ENCODE measurements at regions not wholly inside any gene's neighbourhood (a gene's known extent, or its start where the extent isn't known, plus 50 kb on each side); places are given as distances from the start of the nearest gene placed in this dataset.
A peak's percentile ranks its signal among the peaks of the same experiment; 100 is the strongest.

- TF ChIP-seq TCF12 (IDR thresholded peaks at IDR 0.05; ENCODE audit: low read depth), result no peak
- TF ChIP-seq YY1 (IDR thresholded peaks at IDR 0.05; ENCODE audit: low read depth), result no peak
Measured at GRCh38 chr7:12889391-12889790, 202.0 kb downstream of the ARL4A start.

DNA sequence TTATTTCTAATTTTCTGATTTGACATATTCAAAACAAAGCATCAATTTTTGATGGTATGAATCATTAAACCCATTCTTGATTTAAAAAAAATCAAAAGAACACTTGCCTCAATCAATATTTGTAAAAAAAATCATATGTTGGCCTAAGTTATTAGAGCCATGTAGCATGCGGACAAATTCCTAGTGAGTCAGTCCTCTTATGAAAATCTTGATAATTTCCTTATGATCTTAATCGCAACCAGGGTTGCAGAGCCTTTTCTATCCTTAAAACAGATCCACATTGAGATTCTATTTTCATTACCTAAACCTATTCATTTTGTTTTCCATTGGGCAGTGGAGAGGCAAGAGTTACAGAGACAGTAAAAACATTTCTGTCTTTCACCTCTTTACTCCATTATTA, 203.2 kb downstream of the ARL4A start:
- TF ChIP-seq YY1 (IDR thresholded peaks at IDR 0.05; ENCODE audit: low read depth), result no peak
- TF ChIP-seq EP300 (IDR thresholded peaks at IDR 0.05; ENCODE audit: borderline replicate concordance), result no peak
- no peak for TF ChIP-seq CREB1 (IDR thresholded peaks at IDR 0.05; ENCODE audit: low read depth)
- no peak for TF ChIP-seq TAF1 (IDR thresholded peaks at IDR 0.05; ENCODE audit: low read depth)
- TF ChIP-seq EGR1 (IDR thresholded peaks at IDR 0.05), result no peak
- TF ChIP-seq NFIC (IDR thresholded peaks at IDR 0.05), result no peak
- TF ChIP-seq FOXM1 (IDR thresholded peaks at IDR 0.05; ENCODE audit: borderline replicate concordance, low read depth), result no peak
- TF ChIP-seq, protein P1, sequence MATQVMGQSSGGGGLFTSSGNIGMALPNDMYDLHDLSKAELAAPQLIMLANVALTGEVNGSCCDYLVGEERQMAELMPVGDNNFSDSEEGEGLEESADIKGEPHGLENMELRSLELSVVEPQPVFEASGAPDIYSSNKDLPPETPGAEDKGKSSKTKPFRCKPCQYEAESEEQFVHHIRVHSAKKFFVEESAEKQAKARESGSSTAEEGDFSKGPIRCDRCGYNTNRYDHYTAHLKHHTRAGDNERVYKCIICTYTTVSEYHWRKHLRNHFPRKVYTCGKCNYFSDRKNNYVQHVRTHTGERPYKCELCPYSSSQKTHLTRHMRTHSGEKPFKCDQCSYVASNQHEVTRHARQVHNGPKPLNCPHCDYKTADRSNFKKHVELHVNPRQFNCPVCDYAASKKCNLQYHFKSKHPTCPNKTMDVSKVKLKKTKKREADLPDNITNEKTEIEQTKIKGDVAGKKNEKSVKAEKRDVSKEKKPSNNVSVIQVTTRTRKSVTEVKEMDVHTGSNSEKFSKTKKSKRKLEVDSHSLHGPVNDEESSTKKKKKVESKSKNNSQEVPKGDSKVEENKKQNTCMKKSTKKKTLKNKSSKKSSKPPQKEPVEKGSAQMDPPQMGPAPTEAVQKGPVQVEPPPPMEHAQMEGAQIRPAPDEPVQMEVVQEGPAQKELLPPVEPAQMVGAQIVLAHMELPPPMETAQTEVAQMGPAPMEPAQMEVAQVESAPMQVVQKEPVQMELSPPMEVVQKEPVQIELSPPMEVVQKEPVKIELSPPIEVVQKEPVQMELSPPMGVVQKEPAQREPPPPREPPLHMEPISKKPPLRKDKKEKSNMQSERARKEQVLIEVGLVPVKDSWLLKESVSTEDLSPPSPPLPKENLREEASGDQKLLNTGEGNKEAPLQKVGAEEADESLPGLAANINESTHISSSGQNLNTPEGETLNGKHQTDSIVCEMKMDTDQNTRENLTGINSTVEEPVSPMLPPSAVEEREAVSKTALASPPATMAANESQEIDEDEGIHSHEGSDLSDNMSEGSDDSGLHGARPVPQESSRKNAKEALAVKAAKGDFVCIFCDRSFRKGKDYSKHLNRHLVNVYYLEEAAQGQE (IDR thresholded peaks at IDR 0.05; ENCODE audit: low read depth), result no peak
- no peak for TF ChIP-seq TEAD4 (IDR thresholded peaks at IDR 0.05)
- TF ChIP-seq ZBTB7A (IDR thresholded peaks at IDR 0.05; ENCODE audit: low read depth), result no peak

DNA sequence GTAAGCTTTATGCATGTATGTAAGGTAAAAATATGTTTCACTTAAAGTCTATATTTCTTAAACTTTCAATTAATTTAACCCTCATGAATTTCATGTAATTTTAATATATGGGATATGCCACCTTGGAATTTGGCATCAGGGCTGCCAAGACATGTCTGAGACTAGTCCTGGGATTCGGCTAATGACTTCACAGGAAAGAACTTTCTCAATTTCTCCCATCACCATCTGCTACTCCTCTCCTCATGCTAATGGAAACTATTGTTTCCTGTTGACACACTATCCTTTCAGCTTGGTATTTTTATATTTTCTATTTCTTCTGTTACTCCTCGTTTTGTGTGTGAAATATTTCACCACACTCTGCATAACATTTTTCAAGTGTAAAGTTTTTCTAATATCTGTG, 205.9 kb downstream of the ARL4A start:
- TF ChIP-seq EGR1 (IDR thresholded peaks at IDR 0.05) (no peak), CREB1 (IDR thresholded peaks at IDR 0.05; ENCODE audit: low read depth) (no peak), NFIC (IDR thresholded peaks at IDR 0.05) (no peak), TEAD4 (IDR thresholded peaks at IDR 0.05) (no peak), YY1 (IDR thresholded peaks at IDR 0.05; ENCODE audit: low read depth) (no peak), EP300 (IDR thresholded peaks at IDR 0.05; ENCODE audit: borderline replicate concordance) (no peak)
- TF ChIP-seq, protein P1 (IDR thresholded peaks at IDR 0.05; ENCODE audit: low read depth), result no peak
- TF ChIP-seq, protein P2, sequence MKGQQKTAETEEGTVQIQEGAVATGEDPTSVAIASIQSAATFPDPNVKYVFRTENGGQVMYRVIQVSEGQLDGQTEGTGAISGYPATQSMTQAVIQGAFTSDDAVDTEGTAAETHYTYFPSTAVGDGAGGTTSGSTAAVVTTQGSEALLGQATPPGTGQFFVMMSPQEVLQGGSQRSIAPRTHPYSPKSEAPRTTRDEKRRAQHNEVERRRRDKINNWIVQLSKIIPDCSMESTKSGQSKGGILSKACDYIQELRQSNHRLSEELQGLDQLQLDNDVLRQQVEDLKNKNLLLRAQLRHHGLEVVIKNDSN (IDR thresholded peaks at IDR 0.05), result no peak

DNA sequence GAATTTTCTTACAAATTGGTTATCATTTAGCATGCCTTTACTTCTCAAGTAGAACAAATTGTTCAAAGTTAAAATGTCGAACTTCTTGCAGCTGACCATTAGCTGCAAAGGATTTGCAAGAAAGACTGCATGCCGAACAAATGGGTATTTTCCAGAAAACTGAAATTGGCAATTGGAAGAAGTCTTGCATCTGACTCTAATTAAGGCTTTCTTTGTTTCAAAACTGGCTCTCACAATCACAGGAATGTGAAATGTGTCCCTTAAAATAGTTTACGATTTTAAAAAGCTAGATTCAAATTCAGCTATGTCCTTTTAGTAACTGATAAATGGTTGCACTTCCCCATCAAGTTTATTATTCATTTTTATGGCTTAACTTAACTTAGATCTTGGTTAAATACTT, 207.9 kb downstream of the ARL4A start:
- TF ChIP-seq CREB1 (IDR thresholded peaks at IDR 0.05; ENCODE audit: low read depth) (no peak), YY1 (IDR thresholded peaks at IDR 0.05; ENCODE audit: low read depth) (no peak), CEBPB (IDR thresholded peaks at IDR 0.05) (no peak), TCF12 (IDR thresholded peaks at IDR 0.05; ENCODE audit: low read depth) (no peak), RAD21 (IDR thresholded peaks at IDR 0.05; ENCODE audit: low read depth) (no peak), EP300 (IDR thresholded peaks at IDR 0.05; ENCODE audit: borderline replicate concordance) (no peak), NFIC (IDR thresholded peaks at IDR 0.05) (no peak), TEAD4 (IDR thresholded peaks at IDR 0.05) (no peak), EGR1 (IDR thresholded peaks at IDR 0.05) (no peak), TAF1 (IDR thresholded peaks at IDR 0.05; ENCODE audit: low read depth) (no peak), FOXM1 (IDR thresholded peaks at IDR 0.05; ENCODE audit: borderline replicate concordance, low read depth) (no peak), ZBTB7A (IDR thresholded peaks at IDR 0.05; ENCODE audit: low read depth) (no peak)
- TF ChIP-seq, protein P3, sequence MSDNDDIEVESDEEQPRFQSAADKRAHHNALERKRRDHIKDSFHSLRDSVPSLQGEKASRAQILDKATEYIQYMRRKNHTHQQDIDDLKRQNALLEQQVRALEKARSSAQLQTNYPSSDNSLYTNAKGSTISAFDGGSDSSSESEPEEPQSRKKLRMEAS (IDR thresholded peaks at IDR 0.05), result no peak
- TF ChIP-seq, protein P2 (IDR thresholded peaks at IDR 0.05), result no peak
- TF ChIP-seq, protein P1 (IDR thresholded peaks at IDR 0.05; ENCODE audit: low read depth), result no peak

GRCh38 chr7:12896316-12896715, 208.9 kb downstream of the ARL4A start:
- no peak for TF ChIP-seq CEBPB (IDR thresholded peaks at IDR 0.05)

- TF ChIP-seq, protein P1 (IDR thresholded peaks at IDR 0.05; ENCODE audit: low read depth), result peak; percentile 73
- no peak for TF ChIP-seq TCF12 (IDR thresholded peaks at IDR 0.05; ENCODE audit: low read depth)
- no peak for TF ChIP-seq TAF1 (IDR thresholded peaks at IDR 0.05; ENCODE audit: low read depth)
Measured at GRCh38 chr7:12898004-12898403, 210.6 kb downstream of the ARL4A start.
